WTC11 (cell line): ENCODE measurements at regions not wholly inside any gene's neighbourhood (a gene's known extent, or its start where the extent isn't known, plus 50 kb on each side); places are given as distances from the start of the nearest gene placed in this dataset.

Source experiments
- CREB1 ChIP-seq: sonication (generic); formaldehyde crosslinking; IDR thresholded peaks from 2 replicates; pipeline ENCODE4 v1.8.0; 2023; ENCODE audit warnings: mild to moderate bottlenecking, missing genetic modification reagents
- CREM ChIP-seq: sonication (generic); formaldehyde crosslinking; IDR thresholded peaks from 2 replicates; pipeline ENCODE4 v1.8.1; 2022; ENCODE audit warnings: mild to moderate bottlenecking, missing genetic modification reagents, moderate library complexity
- IRF2 ChIP-seq: sonication (generic); formaldehyde crosslinking; IDR thresholded peaks from 2 replicates; pipeline ENCODE4 v1.8.0; 2022; ENCODE audit warnings: low read depth, missing genetic modification reagents, borderline replicate concordance
- NR2C2 ChIP-seq: sonication (generic); formaldehyde crosslinking; IDR thresholded peaks from 2 replicates; pipeline ENCODE4 v1.8.0; 2022; ENCODE audit warnings: mild to moderate bottlenecking, missing genetic modification reagents
- SP1 ChIP-seq: sonication (generic); formaldehyde crosslinking; conservative IDR thresholded peaks from 2 replicates; pipeline ENCODE4 v1.8.1; 2022; ENCODE audit warnings: missing genetic modification reagents
- ZNF317 ChIP-seq: sonication (generic); formaldehyde crosslinking; IDR thresholded peaks from 2 replicates; pipeline ENCODE4 v1.8.1; 2023; ENCODE audit warnings: low read depth, mild to moderate bottlenecking, moderate library complexity, missing genetic modification reagents, borderline replicate concordance
- TF ChIP-seq, protein P1 (sequence below): fragments of 200-600 bp; IDR thresholded peaks from 2 replicates; pipeline ENCODE4 v1.8.0; 2022; ENCODE audit warnings: antibody characterized with exemption
- TF ChIP-seq, protein P2 (sequence below): fragments of 250-450 bp; sonication (Bioruptor Pico); IDR thresholded peaks from 2 replicates; pipeline ENCODE4 v1.9.0; 2021; ENCODE audit warnings: mild to moderate bottlenecking, borderline replicate concordance

DNA sequence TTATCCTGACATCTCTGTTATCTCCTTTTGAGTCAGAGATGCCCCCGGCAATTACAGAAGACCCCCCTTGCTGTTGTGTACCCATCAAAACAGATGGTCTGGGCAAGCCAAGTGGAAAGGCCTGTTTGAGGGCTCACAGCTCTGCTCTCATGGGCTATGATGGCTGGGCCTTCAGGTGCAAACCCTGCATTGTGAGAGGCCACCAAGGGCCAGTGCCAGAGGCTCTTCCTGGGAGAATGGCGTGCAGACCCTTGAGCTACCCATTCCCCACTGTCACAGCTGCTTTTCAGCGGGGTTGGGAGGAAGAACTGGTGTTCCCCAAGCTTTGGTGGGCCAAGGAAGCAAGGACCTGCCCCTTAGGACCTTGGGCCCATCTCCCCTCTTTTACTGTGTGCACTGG lies 174.7 kb upstream of the PPP1R26 start:
- TF ChIP-seq, protein P1, sequence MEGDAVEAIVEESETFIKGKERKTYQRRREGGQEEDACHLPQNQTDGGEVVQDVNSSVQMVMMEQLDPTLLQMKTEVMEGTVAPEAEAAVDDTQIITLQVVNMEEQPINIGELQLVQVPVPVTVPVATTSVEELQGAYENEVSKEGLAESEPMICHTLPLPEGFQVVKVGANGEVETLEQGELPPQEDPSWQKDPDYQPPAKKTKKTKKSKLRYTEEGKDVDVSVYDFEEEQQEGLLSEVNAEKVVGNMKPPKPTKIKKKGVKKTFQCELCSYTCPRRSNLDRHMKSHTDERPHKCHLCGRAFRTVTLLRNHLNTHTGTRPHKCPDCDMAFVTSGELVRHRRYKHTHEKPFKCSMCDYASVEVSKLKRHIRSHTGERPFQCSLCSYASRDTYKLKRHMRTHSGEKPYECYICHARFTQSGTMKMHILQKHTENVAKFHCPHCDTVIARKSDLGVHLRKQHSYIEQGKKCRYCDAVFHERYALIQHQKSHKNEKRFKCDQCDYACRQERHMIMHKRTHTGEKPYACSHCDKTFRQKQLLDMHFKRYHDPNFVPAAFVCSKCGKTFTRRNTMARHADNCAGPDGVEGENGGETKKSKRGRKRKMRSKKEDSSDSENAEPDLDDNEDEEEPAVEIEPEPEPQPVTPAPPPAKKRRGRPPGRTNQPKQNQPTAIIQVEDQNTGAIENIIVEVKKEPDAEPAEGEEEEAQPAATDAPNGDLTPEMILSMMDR = no peak
- TF ChIP-seq SP1 (CRISPR knock-in tag) (no peak), NR2C2 (CRISPR knock-in tag) (no peak), CREB1 (CRISPR knock-in tag) (no peak), IRF2 (no peak), ZNF317 (CRISPR knock-in tag) (no peak), CREM (CRISPR knock-in tag) (no peak)
- TF ChIP-seq, protein P2, sequence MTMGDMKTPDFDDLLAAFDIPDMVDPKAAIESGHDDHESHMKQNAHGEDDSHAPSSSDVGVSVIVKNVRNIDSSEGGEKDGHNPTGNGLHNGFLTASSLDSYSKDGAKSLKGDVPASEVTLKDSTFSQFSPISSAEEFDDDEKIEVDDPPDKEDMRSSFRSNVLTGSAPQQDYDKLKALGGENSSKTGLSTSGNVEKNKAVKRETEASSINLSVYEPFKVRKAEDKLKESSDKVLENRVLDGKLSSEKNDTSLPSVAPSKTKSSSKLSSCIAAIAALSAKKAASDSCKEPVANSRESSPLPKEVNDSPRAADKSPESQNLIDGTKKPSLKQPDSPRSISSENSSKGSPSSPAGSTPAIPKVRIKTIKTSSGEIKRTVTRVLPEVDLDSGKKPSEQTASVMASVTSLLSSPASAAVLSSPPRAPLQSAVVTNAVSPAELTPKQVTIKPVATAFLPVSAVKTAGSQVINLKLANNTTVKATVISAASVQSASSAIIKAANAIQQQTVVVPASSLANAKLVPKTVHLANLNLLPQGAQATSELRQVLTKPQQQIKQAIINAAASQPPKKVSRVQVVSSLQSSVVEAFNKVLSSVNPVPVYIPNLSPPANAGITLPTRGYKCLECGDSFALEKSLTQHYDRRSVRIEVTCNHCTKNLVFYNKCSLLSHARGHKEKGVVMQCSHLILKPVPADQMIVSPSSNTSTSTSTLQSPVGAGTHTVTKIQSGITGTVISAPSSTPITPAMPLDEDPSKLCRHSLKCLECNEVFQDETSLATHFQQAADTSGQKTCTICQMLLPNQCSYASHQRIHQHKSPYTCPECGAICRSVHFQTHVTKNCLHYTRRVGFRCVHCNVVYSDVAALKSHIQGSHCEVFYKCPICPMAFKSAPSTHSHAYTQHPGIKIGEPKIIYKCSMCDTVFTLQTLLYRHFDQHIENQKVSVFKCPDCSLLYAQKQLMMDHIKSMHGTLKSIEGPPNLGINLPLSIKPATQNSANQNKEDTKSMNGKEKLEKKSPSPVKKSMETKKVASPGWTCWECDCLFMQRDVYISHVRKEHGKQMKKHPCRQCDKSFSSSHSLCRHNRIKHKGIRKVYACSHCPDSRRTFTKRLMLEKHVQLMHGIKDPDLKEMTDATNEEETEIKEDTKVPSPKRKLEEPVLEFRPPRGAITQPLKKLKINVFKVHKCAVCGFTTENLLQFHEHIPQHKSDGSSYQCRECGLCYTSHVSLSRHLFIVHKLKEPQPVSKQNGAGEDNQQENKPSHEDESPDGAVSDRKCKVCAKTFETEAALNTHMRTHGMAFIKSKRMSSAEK (CRISPR knock-in tag) = no peak
